ENCODE measurements at regions not wholly inside any gene's neighbourhood (a gene's known extent, or its start where the extent isn't known, plus 50 kb on each side); places are given as distances from the start of the nearest gene placed in this dataset.

DNA sequence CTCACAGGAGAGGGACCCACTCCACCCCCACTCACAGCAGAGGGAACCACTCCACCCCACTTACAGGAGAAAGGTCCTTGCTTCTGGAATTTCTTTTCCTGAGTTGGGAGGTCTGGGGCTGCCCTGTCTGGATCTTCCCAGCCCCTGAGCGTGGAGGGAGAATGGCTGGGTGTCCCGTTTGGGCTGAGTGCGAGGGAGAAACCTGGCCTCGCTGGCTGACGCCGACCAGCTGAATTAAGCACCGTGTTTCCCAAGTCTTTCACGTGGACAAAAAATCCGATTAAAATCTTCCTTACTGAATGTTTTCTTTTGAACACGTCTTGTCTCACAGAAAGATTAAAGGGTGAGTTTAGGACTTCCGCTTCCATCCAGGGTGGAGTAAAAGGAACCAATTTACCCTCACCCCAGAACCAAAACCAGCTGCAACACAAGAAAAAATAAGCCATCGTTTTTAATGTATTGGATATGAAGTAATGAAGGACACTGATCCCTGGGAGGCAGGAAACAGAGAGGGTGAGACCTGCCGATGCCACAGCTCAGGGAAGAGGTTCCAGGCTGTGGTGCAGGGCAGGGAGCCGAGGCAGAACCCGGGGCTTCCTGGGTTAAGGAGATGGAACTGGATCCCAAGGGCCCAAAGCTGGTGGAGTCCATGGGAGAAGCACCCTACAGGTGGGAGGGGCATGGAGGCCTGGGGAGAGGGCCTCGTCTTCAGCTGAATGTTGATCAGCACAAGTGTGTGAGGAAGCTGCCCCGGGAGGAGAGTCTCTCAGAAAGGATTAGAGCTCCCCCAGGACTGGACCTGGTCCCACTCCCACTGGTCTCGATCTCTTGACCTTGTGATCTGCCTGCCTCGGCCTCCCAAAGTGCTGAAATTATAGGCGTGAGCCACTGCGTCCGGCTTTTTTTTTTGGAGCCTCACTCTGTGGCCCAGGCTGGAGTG lies 60.3 kb downstream of the RTP5 start:
- Histone ChIP-seq H3K4me3 (ENCODE audit: control insufficient read depth in 1 of 2, extremely low read depth in 1 of 2, low read length in 1 of 2) (no peak overlapping the region), H3K9me3 (no peaks in the 10 kb centered on the region), H3K36me3 (ENCODE audit: control insufficient read depth in 2 of 2, extremely low read depth in 1 of 2, insufficient read depth in 1 of 2, low read length in 1 of 2) (peaks cover 2% of the 10 kb centered on the region in 2 donors), H3K4me1 (ENCODE audit: control insufficient read depth in 1 of 2, extremely low read depth in 1 of 2, insufficient read depth in 2 of 2, low read length in 2 of 2) (peaks cover 0 to 9% of the 10 kb centered on the region in 2 experiments), H3K27me3 (replicated peaks in 1 of 2; ENCODE audit: control insufficient read depth in 2 of 2, extremely low read depth in 1 of 2, insufficient read depth in 2 of 2, low read length in 1 of 2) (no peaks in the 10 kb centered on the region), H3K27ac (ENCODE audit: low read length) (no peak overlapping the region)
- CTCF ChIA-PET: interaction anchor here in 1 of 2 donors (0.6 kb wide), 1 partner anchor 141 kb away, joined by 3 read pairs; no protein-coding TSS in a partner anchor
- Mint-ChIP-seq H3K9me3 (no peaks in the 10 kb centered on the region), H3K27me3 (no peaks in the 10 kb centered on the region), H3K27ac (no peak overlapping the region), H3K4me3 (no peak overlapping the region), H3K36me3 (peaks cover 3% of the 10 kb centered on the region), H3K4me1 (peaks cover 0 to 10% (median 6%) of the 10 kb centered on the region in 3 donors)
- POLR2A ChIA-PET: no interaction called here
- WGBS (ENCODE audit: insufficient coverage): 87% methylated on average over 19 of the region's 22 CpGs
- ATAC-seq (replicated peaks in 1 of 4): no peak
- no peak for DNase-seq

DNA sequence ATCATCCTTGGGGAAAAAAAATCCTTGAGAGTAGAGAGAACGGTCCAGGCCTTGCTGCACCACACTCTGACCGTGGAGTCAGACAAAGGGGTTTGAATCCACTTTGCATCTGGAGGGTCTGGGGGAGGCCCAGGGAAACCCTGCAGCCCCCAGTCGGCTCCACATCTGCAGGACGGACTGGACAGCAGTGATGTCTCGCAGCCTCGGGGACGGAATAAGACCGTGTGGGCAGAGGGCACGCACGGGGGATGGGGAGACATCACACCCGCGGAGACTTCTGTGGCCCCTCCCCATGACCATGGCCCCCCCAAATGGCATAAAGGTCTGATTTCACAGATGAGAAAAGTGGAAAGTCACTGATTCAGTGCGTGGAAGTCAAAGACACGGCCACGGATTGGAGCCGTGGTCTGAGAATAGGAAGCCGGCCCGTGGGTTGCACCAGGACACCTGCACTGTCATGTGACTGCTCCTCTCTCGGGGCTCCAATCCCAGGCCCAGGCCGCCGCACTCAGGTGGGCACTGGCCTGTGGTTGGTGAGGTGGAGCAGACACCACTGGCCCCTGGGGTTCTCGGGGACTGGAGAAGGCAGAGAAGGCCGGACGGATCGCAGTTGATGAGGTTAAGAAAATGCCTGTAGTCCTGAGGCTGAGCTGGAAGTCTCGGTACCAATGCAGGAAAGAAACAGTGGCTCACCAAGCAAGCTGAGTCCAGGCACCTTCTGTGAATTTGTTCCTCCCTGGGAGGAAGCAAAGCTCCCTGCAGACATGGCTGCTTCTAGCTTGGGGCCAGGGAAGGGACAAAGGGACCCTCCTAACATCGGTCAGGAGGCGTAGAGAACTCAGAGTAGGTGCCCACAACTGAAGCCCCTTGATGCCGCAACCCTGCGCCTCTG lies 61.8 kb downstream of the RTP5 start:
- no peaks in the 10 kb centered on the region for H3K9me3 ChIP-seq
- POLR2A ChIA-PET: no interaction called here

DNA sequence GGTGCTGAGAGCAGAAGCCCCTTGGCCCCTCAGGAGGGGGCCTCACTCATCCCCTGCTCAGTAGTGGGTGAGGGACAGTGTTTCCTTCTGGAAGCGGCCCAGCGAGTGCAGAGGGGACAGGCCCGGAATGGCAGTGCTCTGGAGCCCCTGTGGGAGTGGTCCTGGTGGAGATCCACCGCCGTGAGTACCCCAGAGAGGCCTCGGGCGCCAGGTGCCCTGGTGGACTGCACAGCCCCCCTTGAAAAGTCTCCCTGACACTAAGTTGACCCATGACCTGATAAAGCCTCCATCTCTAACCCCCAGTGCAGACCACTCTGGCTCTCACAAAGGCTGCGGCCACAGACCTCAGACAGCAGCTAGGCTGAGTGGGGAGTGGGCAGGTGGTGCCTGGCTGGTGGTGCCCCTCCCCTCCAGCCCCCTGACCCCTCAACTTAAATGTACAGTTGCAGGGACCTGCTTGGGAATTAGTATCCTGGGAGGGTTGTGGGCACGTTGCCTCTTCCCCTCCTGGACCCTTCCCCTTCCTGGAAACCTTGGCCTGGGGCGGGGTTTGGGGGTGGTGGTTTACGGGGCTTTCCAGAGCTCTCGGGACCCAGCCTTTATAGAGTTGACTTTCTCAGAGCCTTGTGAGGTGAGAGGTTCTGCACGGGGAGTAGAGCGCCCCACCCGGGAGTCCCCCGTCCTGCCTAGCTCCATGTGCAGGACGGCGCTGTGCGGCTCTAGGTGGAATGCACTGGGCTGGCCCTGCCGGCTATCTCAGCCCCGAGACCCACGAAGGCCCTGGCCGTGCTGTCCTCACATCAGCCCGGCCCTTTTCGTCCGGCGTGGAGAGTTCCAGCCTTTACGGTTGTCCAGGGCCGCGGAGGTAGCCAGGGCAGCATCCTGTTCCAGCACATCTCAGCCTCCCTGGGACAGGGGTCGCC lies 62.7 kb downstream of the RTP5 start:
- H3K36me3 ChIP-seq (ENCODE audit: control insufficient read depth in 2 of 2, extremely low read depth in 1 of 2, insufficient read depth in 1 of 2, low read length in 1 of 2): peaks cover 0 to 2% of the 10 kb centered on the region in 2 donors
- no peaks in the 10 kb centered on the region for H3K9me3 ChIP-seq
- Mint-ChIP-seq H3K4me3 (no peak overlapping the region), H3K9me3 (peaks cover 0 to 6% (median 0%) of the 10 kb centered on the region in 3 donors), H3K4me1 (peaks cover 0 to 5% (median 3%) of the 10 kb centered on the region in 3 donors), H3K27me3 (no peaks in the 10 kb centered on the region), H3K36me3 (peaks cover 12% of the 10 kb centered on the region), H3K27ac (no peak overlapping the region)
- ATAC-seq (replicated peaks in 1 of 4) (no peak), DNase-seq (no peak)
- WGBS (ENCODE audit: insufficient coverage): 90% methylated on average over 25 of the region's 31 CpGs
- CTCF ChIA-PET: no interaction called here
- no peak overlapping the region for H3K4me3 ChIP-seq (ENCODE audit: control insufficient read depth in 1 of 2, extremely low read depth in 1 of 2, low read length in 1 of 2)
- H3K27me3 ChIP-seq (replicated peaks in 1 of 2; ENCODE audit: control insufficient read depth in 2 of 2, extremely low read depth in 1 of 2, insufficient read depth in 2 of 2, low read length in 1 of 2): no peaks in the 10 kb centered on the region
- no peak overlapping the region for H3K27ac ChIP-seq (ENCODE audit: low read length)
- POLR2A ChIA-PET: no interaction called here
- peaks cover 0 to 9% of the 10 kb centered on the region in 2 experiments for H3K4me1 ChIP-seq (ENCODE audit: control insufficient read depth in 1 of 2, extremely low read depth in 1 of 2, insufficient read depth in 2 of 2, low read length in 2 of 2)

More for the DNA sequence above, 61.8 kb downstream of the RTP5 start:
- CTCF ChIA-PET: no interaction called here
- Mint-ChIP-seq H3K36me3 (peaks cover 12% of the 10 kb centered on the region), H3K27me3 (no peaks in the 10 kb centered on the region), H3K4me3 (no peak overlapping the region), H3K27ac (no peak overlapping the region), H3K9me3 (peaks cover 0 to 6% (median 0%) of the 10 kb centered on the region in 3 donors), H3K4me1 (peaks cover 0 to 5% (median 3%) of the 10 kb centered on the region in 3 donors)
- WGBS (ENCODE audit: insufficient coverage): 91% methylated on average over 22 of the region's 30 CpGs
- DNase-seq (no peak), ATAC-seq (replicated peaks in 1 of 4) (no peak)
- no peaks in the 10 kb centered on the region for H3K27me3 ChIP-seq (replicated peaks in 1 of 2; ENCODE audit: control insufficient read depth in 2 of 2, extremely low read depth in 1 of 2, insufficient read depth in 2 of 2, low read length in 1 of 2)
- H3K27ac ChIP-seq (ENCODE audit: low read length): no peak overlapping the region
- peaks cover 0 to 9% of the 10 kb centered on the region in 2 experiments for H3K4me1 ChIP-seq (ENCODE audit: control insufficient read depth in 1 of 2, extremely low read depth in 1 of 2, insufficient read depth in 2 of 2, low read length in 2 of 2)
- no peak overlapping the region for H3K4me3 ChIP-seq (ENCODE audit: control insufficient read depth in 1 of 2, extremely low read depth in 1 of 2, low read length in 1 of 2)
- peaks cover 2% of the 10 kb centered on the region in 2 donors for H3K36me3 ChIP-seq (ENCODE audit: control insufficient read depth in 2 of 2, extremely low read depth in 1 of 2, insufficient read depth in 1 of 2, low read length in 1 of 2)

DNA sequence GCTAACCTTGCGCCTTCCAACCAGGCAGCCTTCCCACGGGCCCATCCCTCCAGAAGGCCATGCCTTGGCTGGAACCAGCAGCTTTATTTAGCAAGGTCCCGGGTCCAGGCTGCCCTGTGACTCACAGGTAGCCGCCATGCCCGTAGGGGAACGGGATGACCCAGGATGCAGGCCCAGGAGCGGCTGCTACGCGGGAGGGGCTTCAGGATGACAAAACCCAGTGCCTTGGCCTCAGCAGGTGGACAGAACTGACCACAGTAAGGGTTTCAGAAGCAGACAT lies 63.3 kb downstream of the RTP5 start:
- WGBS (ENCODE audit: insufficient coverage): 78% methylated on average over 9 of the region's 9 CpGs

DNA sequence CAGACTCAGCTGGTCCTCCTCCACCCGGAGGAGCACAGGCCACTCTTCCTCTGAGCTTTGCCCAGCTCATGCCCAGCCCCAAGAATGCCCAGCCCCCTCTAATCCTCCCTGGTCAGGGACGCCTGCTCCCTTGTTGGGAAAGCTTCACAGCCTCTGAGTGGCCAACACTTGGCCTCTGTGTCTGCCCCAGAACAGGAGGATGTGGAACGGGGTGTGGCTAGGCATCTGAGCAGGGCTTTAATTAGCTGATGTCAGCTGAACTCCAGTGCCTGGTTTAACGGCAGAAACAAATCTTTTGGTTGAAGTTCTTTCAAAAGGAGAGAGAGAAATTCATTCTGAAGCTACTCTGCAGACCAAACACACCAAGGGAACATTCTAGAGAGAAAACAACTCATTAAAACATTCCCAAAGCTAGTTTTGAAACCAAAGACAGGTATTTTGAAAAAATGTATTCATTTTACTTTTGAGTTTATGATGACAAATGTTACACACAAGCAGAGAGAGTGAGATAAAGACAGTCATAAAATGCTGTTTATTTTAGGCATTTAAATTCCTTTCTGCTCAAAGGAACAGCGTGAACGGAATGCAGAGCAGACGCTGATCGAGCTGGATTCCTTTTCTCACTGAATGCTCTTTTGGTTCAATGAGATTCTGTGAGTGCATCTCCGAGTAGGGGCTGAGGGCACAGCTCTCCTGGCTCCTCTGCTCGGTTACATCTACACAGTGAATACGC lies 63.8 kb downstream of the RTP5 start:
- Mint-ChIP-seq H3K4me1 (peaks cover 0 to 10% (median 3%) of the 10 kb centered on the region in 3 donors), H3K27ac (no peak overlapping the region), H3K27me3 (no peaks in the 10 kb centered on the region), H3K9me3 (peaks cover 0 to 6% (median 0%) of the 10 kb centered on the region in 3 donors), H3K4me3 (no peak overlapping the region), H3K36me3 (peaks cover 12% of the 10 kb centered on the region)
- DNase-seq (no peak), ATAC-seq (replicated peaks in 1 of 4) (peak in 1 of 4 experiments; percentile 40)
- H3K4me1 ChIP-seq (ENCODE audit: control insufficient read depth in 1 of 2, extremely low read depth in 1 of 2, insufficient read depth in 2 of 2, low read length in 2 of 2): peaks cover 0 to 9% of the 10 kb centered on the region in 2 experiments
- WGBS (ENCODE audit: insufficient coverage): 84% methylated on average over 7 of the region's 11 CpGs
- no peaks in the 10 kb centered on the region for H3K27me3 ChIP-seq (replicated peaks in 1 of 2; ENCODE audit: control insufficient read depth in 2 of 2, extremely low read depth in 1 of 2, insufficient read depth in 2 of 2, low read length in 1 of 2)
- ChIA-PET CTCF (interaction anchor here in 1 of 2 donors (0.6 kb wide), 1 partner anchor 236 kb away, joined by 6 read pairs; no protein-coding TSS in a partner anchor), POLR2A (no interaction called here)
- no peak overlapping the region for H3K4me3 ChIP-seq (ENCODE audit: control insufficient read depth in 1 of 2, extremely low read depth in 1 of 2, low read length in 1 of 2)
- H3K27ac ChIP-seq (ENCODE audit: low read length): no peak overlapping the region
- H3K9me3 ChIP-seq: no peaks in the 10 kb centered on the region
- peaks cover 0 to 2% of the 10 kb centered on the region in 2 donors for H3K36me3 ChIP-seq (ENCODE audit: control insufficient read depth in 2 of 2, extremely low read depth in 1 of 2, insufficient read depth in 1 of 2, low read length in 1 of 2)

More for the DNA sequence above, 63.3 kb downstream of the RTP5 start:
- CTCF ChIA-PET: no interaction called here
- H3K9me3 ChIP-seq: no peaks in the 10 kb centered on the region
- Mint-ChIP-seq H3K4me1 (peaks cover 0 to 6% (median 3%) of the 10 kb centered on the region in 3 donors), H3K27ac (no peak overlapping the region), H3K9me3 (peaks cover 0 to 6% (median 0%) of the 10 kb centered on the region in 3 donors), H3K36me3 (peaks cover 12% of the 10 kb centered on the region), H3K4me3 (no peak overlapping the region), H3K27me3 (no peaks in the 10 kb centered on the region)
- no peak for ATAC-seq (replicated peaks in 1 of 4)
- H3K27me3 ChIP-seq (replicated peaks in 1 of 2; ENCODE audit: control insufficient read depth in 2 of 2, extremely low read depth in 1 of 2, insufficient read depth in 2 of 2, low read length in 1 of 2): no peaks in the 10 kb centered on the region
- no peak for DNase-seq
- POLR2A ChIA-PET: no interaction called here
- H3K4me1 ChIP-seq (ENCODE audit: control insufficient read depth in 1 of 2, extremely low read depth in 1 of 2, insufficient read depth in 2 of 2, low read length in 2 of 2): peaks cover 0 to 9% of the 10 kb centered on the region in 2 experiments
- no peak overlapping the region for H3K27ac ChIP-seq (ENCODE audit: low read length)
- H3K36me3 ChIP-seq (ENCODE audit: control insufficient read depth in 2 of 2, extremely low read depth in 1 of 2, insufficient read depth in 1 of 2, low read length in 1 of 2): peaks cover 0 to 2% of the 10 kb centered on the region in 2 donors
- H3K4me3 ChIP-seq (ENCODE audit: control insufficient read depth in 1 of 2, extremely low read depth in 1 of 2, low read length in 1 of 2): no peak overlapping the region
